ENCODE measurements at regions not wholly inside any gene's neighbourhood (a gene's known extent, or its start where the extent isn't known, plus 50 kb on each side); places are given as distances from the start of the nearest gene placed in this dataset.
"Not testable (repeated sequence)": the region's sequence is repeated elsewhere in the genome, so short reads cannot be mapped to it uniquely, and the experiment has no call there.

DNA sequence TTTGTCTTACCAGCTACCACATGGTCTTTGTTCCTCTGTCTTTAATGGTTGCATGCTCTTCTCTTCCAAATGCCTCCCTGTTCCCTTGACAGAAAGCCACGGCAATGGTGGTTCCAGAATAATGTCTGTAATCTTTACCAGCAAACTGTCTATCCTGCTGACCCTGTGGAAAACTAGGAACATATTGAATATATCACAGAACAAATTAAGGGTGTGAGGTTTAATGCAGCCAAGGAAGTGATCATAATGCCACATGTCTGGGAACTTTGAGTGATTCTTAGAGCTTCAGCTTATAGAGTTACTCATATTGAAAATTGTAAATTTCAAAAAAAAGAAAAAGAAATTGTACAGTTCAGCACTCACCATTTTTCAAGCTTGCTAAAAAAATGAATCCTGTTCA, 282.9 kb upstream of the RARB start:
- DNase-seq (ENCODE audit: low read depth), result no peak

DNA sequence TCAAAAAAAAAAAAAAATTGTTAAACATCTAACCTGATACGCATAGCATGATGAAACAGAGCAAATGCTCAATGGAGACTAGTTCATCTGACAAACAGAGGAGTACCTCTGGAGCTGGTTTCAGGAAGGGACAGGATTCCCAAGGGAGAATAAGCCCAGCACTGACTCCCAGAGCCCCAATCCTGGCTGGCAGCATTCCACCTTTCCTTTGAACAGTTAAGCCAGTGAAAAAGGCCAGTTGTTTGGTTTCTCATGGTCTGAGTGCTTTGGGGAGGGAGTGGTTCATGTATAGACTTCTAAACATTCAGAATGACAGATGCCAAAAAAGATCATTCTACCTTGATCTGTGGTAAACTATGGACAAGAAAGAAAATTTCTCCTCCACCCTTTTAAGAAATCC, 277.9 kb upstream of the RARB start:
- no peak for DNase-seq (ENCODE audit: low read depth)

DNA sequence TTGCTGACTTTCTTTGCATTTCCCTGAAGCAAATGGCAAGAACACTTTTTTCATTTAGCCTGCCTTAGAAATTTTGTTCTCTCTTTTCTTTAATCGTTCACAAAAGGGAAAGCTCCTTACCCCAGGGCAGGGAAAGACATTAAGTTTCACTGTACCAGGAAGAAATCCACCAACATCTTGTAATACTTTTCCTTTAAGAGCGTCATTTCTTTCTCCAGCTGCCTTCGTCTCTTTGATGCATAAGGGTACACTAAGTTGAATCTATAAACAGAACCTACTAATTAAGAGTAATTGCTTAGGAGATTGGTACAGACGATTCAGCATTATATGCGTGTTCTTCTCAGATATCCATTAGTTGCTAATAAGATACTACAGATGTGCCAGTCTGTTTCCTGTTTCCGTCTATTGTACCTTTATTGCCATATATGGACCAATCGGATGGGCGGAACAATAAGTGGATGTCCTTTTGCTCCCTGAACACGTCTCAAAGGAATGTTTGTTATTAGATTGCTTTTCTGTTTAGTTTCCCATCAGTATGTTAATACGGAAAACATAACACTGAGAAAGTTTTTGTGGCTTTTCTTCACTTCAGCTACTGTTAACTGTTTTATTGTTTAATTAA, 276.7 kb upstream of the RARB start:
- peak; percentile 35 for DNase-seq (ENCODE audit: low read depth)

DNA sequence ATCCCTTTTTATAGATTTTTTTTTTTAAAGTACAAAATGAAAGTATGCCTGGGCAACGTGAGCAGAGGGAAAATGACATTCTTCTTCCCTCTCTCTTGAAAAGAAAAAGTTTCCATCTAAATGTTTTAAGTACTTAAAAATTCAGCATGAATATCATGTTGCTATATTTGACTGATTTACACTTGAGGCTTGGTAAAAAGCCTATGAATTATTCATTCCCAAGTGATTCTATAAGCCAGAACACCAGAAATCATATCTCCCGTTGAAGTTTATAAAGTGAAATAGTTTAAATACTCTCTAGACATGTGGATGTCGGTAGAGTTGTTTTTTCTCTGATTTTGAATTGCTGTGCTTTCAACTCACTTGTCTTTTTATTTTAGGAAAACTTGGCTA, 276.2 kb upstream of the RARB start:
- DNase-seq (ENCODE audit: low read depth), result no peak

DNA sequence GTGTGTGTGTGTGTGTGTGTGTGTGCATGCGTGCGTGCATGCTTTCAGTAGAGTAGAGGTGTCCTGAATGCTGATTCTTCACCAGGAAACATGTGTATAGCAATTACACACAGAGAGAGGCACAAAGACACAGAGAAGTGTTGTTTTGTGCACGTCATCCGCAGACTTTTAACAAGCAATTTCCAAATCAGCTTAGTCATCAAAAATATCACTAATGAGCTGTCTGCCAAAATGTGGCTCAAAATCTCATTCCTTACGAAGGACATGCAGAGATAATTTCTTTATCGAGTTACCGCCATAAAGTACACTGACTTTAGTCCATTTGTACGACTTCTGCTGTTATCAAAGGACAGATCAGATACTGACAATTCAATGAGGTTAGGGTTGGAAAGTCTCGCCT, 274.9 kb upstream of the RARB start:
- DNase-seq (ENCODE audit: low read depth), result no peak

DNA sequence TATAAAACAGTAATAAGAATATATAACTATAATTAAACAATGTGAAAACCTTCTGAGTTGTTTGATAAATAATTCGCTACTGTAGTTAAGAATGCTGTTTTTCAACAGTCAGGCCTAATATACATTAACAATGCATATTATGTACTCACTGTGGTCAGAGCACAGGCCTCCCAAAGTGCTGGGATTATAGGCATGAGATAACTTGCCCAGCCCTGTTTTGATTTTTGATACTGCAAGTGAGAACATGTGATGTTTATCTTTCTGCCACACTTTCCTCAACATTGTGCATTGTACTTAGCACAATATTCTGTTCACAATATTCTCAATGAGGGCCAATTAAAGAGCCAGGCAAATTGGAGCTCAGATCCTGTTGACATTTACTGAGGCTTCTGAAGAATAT, 274.5 kb upstream of the RARB start:
- DNase-seq (ENCODE audit: low read depth), result no peak

DNA sequence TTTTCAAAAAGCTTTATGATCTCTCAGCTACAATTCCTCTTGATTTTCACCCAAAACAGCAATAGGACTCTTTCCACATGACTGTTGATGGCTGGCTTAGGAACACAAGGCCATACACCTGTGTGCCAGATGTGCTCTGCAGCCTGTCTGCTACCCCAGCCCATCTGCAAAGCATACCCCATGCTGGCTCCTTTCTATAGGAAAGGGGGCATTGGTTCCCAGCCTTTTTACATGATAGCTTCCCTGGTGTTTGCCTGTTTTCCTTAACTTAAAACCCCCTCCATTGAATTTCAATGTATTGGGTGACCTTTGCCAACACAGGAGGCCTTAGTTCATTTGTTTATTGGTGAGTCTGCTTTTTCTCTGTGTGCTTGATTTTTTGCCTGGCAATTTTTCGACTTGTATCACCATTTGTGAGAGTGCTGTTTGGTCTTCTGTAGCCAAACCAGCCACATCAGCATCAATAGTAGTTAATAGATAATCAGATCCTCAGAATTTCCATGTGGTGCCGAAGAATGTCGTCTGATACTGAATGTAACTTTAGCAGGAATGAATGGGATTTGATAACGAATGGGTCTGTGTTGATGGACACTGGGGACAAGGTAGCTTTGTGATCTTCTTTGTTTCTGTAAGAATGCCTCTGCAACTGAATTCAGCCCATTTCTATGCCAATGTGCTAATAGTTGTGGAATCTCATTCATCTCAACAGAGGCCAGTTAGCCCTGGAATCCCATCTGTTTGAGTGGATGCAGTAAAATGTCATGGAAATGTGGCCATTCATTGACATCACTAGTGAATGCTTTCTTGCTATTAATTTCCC, 272.2 kb upstream of the RARB start:
- DNase-seq (ENCODE audit: low read depth), result no peak

DNA sequence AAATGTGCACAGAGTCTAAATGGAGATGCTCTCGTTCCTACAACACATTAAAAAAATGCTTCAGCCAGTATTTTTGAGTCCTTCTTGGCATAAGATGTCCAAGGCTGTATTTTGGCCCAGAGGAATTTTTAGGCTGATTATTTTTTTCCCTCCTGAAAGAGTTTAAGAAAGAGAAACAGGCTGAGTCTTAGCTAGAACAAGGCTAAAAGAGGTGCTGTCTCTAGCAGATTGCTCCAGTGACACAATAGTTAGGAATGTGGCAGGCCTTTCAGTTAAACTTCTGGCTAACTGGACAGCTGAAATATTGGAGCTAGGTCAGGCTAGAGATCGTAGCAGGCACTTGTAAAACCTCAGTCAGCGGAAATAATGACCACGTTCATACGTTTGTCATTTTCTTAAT, 271.4 kb upstream of the RARB start:
- DNase-seq (ENCODE audit: low read depth), result peak; percentile 48

DNA sequence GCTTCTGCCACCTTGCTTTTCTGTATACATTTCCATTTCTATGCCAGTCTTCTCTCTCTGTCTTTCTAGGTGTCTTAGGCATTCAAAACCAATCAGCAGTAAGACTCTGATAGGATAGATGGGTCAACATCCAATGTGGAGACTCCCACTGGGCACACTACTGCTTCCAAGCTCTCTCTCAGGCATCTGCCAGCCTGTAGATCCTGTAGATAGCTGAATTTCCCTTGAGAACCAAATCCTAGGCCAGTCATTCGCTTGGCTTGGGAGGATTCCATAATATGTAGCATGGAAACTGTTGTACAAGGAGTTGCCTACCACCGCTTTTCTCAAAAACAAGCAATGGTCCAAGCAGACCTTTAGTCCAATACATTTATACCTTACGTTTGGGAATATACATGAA, 262.8 kb upstream of the RARB start:
- no peak for DNase-seq (ENCODE audit: low read depth)

DNA sequence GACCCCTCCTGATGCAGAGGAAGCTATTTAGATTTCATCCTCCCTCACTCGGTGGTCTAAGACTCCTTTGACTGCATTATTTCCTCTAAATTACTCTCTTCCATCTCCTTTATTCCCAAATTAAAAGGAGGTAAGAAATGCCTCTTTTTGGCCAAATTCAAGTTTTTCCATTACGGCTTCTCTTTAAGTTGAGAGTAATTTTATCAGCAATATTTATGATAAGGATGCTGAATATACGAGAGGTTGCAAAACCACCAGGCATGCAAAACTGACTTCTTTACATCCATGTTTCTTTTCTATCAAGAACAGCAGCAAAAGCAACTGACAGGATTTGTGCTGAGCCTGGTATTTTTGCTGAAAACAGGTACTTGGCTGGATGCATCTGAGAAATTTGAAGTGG, 262.0 kb upstream of the RARB start:
- DNase-seq (ENCODE audit: low read depth), result no peak

DNA sequence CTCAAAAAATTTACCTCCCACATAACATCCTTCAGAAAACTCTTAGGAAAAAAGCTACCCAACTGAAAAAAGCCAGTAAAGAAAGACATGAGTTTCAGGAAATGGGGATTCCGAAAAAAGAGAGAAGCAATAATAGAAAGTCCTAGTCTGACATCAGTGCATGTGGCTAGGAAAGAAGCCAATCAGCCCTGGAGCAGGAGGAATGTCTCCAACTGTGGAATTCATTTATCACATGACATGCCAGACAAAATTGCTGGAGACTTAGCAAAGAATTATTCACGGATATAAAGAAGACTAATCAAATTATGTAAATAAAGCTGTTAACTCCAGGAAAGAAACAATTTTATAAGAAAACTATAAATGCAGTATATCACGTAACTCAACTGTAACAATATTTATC, 258.9 kb upstream of the RARB start:
- no peak for DNase-seq (ENCODE audit: low read depth)

DNA sequence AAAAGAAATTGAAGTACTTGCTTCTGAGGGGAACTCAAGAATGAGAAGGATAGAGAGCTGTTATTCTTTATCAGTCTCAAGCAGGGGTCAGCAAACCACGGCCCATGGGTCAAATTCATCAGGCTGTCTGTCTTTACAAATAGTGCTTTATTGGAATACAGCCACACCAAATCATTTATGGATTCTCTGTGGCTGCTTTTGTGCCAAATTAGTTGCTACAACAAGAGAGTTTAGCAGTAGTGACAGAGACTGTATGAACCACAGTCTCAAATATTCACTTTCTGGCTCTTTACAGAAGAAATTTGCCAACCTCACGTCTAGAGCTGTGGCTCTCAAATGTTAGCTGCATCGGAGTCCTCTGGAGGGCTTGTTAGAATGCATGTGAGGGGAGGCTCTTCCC, 258.0 kb upstream of the RARB start:
- DNase-seq (ENCODE audit: low read depth), result no peak

DNA sequence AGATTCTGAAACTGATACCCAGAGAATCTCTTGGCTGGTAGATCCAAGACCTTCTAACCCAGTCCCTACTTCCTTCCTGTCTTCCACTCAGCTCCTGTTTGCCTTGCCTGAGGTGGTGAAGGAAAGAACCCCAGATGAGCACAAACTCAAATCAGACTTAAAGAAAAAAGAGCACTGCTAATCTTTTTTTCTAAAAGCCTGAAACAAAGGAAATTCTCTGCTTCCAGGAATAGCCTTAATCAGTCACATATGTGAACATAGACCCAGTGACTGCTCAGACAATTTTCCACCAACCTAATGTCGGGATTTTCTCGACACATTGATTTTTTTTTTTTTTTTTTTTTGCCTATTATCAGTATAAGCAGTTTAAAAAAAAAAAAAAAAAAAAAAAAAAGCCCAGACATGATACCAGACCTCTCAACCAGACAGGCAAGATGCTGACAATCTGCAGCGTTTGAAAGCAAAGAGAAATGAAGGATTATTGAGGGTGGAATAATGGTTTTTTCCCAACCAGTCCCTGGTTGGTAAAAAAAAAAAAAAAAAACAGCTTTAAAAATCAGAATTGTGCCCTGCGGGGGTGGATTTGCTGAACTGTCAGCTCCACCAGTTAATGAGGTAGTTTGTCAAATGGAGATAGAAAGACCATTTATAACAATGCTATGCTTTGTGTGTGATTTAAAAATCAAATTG, 256.8 kb upstream of the RARB start:
- DNase-seq (ENCODE audit: low read depth), result no peak

DNA sequence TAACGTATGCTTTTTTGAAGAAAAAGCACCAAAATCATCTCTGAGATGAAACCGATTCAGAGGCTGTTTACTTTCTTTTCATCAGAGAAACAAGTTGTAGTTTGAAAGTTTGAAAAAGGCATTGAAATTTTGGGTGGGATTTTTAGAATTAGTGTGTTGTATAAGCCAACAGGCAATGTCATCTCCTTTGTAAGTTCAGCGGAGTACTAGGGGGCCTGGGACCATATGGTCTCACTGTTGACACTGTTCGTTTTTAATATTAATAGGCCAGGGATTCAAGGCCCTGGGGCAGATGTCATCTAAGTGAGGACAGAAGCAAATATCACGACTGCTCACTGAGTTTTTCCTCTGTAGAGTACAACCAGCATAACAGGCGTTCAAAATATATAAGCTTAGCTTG, 256.2 kb upstream of the RARB start:
- DNase-seq (ENCODE audit: low read depth), result no peak

DNA sequence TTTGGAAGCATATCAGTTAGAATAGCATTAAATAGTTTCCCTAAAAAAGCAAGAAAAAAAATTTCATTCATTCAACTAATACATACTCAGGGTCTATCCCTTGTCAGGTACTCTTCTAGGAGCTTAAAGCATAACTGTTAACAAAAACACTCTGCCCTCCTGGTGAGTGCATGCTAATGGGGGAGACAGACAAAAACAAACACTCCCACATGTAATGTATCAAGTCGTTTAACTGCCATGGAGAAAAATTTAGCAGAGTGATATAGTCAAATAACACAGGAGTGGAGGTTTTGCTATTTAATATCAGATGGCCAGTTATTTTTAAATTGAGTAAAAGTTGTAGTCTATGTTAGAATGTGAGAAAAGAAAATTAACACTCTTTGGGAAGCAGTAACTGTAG, 254.5 kb upstream of the RARB start:
- DNase-seq (ENCODE audit: low read depth), result no peak

DNA sequence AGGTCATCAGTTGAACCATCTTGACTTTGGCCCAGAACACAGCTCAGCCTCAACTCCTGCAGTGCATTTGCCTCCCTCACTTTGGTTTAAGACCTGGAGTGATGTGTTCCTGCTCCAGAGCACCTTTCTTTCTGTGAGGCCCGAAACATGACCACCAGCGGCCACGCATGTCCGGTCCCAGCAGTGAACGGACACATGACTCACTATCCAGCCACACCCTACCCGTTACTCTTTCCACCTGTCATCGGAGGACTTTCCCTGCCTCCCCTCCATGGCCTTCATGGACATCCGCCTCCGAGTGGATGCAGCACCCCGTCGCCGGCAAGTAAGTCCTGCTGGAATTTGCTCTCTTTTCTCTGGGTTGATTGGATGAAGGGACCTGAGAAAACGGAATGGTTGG, 253.8 kb upstream of the RARB start:
- peak; percentile 8 for DNase-seq (ENCODE audit: low read depth)

DNA sequence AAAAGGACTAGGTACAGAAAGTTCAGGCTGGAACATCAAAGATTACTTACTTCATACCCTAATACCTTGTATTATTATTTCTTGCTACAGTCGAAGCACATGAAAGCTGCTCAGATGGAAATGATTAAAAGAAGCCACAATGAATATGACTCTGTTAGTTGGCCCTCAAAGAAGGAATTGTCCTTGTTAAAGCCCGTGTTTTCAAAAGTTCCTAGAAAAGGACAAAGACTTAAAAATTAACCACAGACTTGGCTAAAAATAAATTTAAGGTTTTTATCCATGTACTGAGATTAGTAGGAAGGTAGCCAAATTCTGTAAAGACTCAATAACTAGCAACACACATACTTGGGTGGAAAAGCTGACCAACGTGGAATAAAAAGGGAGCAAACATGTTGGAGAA, 251.0 kb upstream of the RARB start:
- no peak for DNase-seq (ENCODE audit: low read depth)

DNA sequence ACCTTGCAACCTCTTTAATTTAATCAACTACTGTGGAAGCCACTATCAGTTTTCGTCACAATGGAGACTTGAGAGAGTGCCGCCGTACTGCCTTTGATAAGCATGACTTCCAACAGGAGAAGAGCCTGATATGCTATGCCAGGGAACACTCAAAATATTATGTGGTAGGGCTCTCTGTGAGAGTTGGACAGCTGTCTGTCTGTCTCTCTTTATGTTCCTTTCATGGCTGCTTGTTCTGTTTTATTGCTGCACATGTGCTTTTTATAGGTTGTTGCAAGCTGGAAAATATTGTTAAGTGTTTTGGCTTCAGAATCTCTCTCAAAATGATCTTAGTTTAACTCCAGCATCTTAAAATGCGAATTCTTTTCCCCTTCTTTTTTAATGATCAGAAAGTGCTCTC, 249.4 kb upstream of the RARB start:
- DNase-seq (ENCODE audit: low read depth), result no peak

DNA sequence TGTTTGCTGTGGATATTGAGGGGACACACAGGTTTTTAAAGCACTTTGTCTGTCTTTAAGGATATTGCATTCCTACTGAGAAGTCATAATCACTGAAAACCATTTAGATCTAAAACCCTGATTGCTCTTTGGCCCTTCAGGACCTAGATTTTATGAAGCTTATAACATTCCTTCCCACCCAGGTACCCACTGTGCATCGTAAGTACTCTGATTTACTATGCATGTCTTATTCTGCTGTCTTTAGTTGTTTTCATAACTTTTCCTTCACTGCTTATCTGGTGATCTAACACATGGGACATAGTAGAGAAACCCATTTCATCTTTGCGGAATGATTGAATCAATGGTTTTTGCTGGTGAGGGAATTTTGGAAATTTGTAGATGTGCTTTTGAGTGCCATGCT, 247.0 kb upstream of the RARB start:
- no peak for DNase-seq (ENCODE audit: low read depth)

DNA sequence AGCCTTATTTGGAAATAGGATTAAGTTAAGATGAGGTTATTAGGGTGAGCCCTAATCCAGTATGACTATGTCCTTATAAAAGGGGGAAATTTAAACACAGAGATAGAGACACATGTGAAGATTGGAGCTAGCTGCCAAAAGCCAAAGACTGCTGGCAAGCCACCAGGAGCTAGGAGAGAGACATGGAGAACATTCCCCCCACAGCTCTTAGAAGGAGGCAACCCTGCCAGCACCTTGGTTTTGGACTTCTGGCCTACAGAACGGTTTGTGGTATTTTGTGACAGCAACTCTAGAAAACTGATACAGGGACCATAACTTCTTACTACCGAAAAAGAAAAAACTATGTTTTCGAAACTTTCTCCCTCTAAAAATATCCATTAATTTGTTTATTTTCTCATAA, 245.3 kb upstream of the RARB start:
- DNase-seq (ENCODE audit: low read depth), result no peak

DNA sequence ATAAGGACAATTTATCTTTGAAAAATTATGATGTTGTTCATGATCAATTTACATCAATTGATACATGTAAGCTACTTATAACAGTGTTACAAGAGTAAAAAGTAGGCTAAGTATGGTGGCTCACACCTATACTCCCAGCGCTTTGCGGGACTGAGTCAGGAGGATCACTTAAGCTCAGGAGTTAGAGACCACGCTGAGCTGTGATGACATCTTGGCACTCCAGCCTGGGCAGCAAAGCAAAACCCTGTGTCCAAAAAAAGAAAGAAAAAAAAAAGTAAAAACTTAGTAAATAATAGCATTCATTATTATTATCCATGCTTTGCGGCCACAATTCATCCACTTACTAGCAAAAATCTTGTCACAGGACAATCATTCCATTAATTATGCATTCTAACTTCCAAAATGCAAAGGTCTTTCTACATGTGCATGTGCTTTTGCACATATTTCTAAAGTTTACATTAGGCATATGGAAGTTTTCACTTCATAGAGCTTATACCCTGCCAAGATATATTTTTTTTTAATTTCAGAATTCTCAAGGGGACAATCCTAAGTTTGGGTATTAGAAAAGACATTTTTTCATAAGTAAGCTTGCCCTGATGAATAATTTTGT, 243.3 kb upstream of the RARB start:
- no peak for DNase-seq (ENCODE audit: low read depth)

DNA sequence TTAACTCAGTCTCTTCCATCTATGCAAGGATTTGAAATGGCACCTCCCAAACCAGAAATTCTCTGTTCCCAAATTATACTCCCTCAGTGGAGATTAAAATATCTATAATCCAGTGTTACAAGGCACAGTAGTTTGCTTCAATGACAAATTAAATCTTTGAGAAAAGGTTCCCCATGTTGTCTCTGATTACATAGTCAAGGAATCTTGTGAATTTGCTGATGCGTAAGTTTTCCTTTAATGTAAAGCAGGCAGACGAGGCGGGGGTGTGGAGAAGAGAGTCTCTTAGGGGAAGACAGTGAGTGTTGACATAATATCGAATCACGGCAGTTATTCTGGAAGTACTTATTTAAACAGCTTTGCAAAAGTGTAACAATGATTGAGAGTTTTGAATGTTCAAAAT, 236.4 kb upstream of the RARB start:
- DNase-seq (ENCODE audit: low read depth), result no peak

DNA sequence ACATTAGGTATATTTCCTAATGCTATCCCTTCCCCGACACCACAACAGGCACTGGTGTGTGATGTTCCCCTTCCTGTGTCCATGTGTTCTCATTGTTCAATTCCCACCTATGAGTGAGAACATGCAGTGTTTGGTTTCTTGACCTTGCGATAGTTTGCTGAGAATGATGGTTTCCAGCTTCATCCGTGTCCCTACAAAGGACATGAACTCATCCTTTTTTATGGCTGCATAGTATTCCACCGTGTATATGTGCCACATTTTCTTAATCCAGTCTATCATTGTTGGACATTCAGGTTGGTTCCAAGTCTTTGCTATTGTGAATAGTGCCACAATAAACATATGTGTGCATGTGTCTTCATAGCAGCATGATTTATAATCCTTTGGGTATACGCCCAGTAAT, 228.5 kb upstream of the RARB start:
- DNase-seq (ENCODE audit: low read depth), result not testable (repeated sequence)
